Activated naive CD4-positive, alpha-beta T cell treated with anti-CD3 and anti-CD28 coated beads, Interleukin-2, amount 50 U/mL, for 16 hours (primary cell): ENCODE measurements at regions not wholly inside any gene's neighbourhood (a gene's known extent, or its start where the extent isn't known, plus 50 kb on each side); places are given as distances from the start of the nearest gene placed in this dataset.

Experiments
- DNase-seq: peaks from one replicate; pipeline ENCODE4 v3.0.0-alpha.2; 2020

- DNase-seq, result no peak
These were observed 301.0 kb downstream of the DOCK8 start for GRCh38 chr9:515665-516064.

GRCh38 chr9:517993-518392, 303.3 kb downstream of the DOCK8 start:
- no peak for DNase-seq

GRCh38 chr9:518540-518939, 303.9 kb downstream of the DOCK8 start:
- DNase-seq, result no peak

GRCh38 chr9:519579-519978, 304.9 kb downstream of the DOCK8 start:
- DNase-seq, result no peak

GRCh38 chr9:520302-520701, 305.6 kb downstream of the DOCK8 start:
- no peak for DNase-seq

- no peak for DNase-seq
These were observed 307.5 kb downstream of the DOCK8 start for GRCh38 chr9:522190-522589.

GRCh38 chr9:522658-523057, 308.0 kb downstream of the DOCK8 start:
- DNase-seq, result no peak

- DNase-seq, result no peak
These were observed 308.8 kb downstream of the DOCK8 start for GRCh38 chr9:523444-523843.

- DNase-seq, result no peak
These were observed 309.3 kb downstream of the DOCK8 start for GRCh38 chr9:524008-524407.

- DNase-seq, result no peak
These were observed 312.4 kb downstream of the DOCK8 start for GRCh38 chr9:526904-527591.

GRCh38 chr9:529731-530130, 311.8 kb upstream of the DMRT1 start:
- no peak for DNase-seq

- no peak for DNase-seq
These were observed 310.8 kb upstream of the DMRT1 start for GRCh38 chr9:530681-531080.

- no peak for DNase-seq
These were observed 308.8 kb upstream of the DMRT1 start for GRCh38 chr9:532707-533106.

GRCh38 chr9:534886-535285, 306.6 kb upstream of the DMRT1 start:
- no peak for DNase-seq

GRCh38 chr9:535356-535755, 306.1 kb upstream of the DMRT1 start:
- DNase-seq, result no peak

GRCh38 chr9:536597-537511, 304.6 kb upstream of the DMRT1 start:
- DNase-seq, result no peak

GRCh38 chr9:543478-543877, 298.0 kb upstream of the DMRT1 start:
- DNase-seq, result no peak

GRCh38 chr9:545480-545879, 296.0 kb upstream of the DMRT1 start:
- DNase-seq, result no peak

- DNase-seq, result no peak
These were observed 295.3 kb upstream of the DMRT1 start for GRCh38 chr9:546235-546634.

- DNase-seq, result no peak
These were observed 294.7 kb upstream of the DMRT1 start for GRCh38 chr9:546797-547223.

- DNase-seq, result no peak
These were observed 294.2 kb upstream of the DMRT1 start for GRCh38 chr9:547314-547713.

GRCh38 chr9:549455-549997, 292.0 kb upstream of the DMRT1 start:
- no peak for DNase-seq

GRCh38 chr9:550333-550732, 291.2 kb upstream of the DMRT1 start:
- no peak for DNase-seq
